Activated naive CD8-positive, alpha-beta T cell treated with anti-CD3 and anti-CD28 coated beads, Interleukin-2, amount 50 U/mL, for 16 hours (primary cell): ENCODE measurements at regions not wholly inside any gene's neighbourhood (a gene's known extent, or its start where the extent isn't known, plus 50 kb on each side); places are given as distances from the start of the nearest gene placed in this dataset.
"Not testable (repeated sequence)": the region's sequence is repeated elsewhere in the genome, so short reads cannot be mapped to it uniquely, and the experiment has no call there.

Experiments used
- DNase-seq: peaks from one replicate; pipeline ENCODE4 v3.0.0-alpha.2; 2020; ENCODE audit warnings: low read depth, low spot score

GRCh38 chr6:102961902-102962301, 1568.4 kb downstream of the GRIK2 start:
- no peak for DNase-seq

GRCh38 chr6:102950967-102951366, 1557.5 kb downstream of the GRIK2 start:
- no peak for DNase-seq

GRCh38 chr6:102944475-102944874, 1551.0 kb downstream of the GRIK2 start:
- DNase-seq: no peak

- no peak for DNase-seq
These were observed 1548.7 kb downstream of the GRIK2 start for GRCh38 chr6:102942206-102942605.

GRCh38 chr6:102936959-102937358, 1543.5 kb downstream of the GRIK2 start:
- DNase-seq: no peak

- no peak for DNase-seq
These were observed 1534.6 kb downstream of the GRIK2 start for GRCh38 chr6:102928109-102928508.

- DNase-seq: no peak
These were observed 1524.7 kb downstream of the GRIK2 start for GRCh38 chr6:102918161-102918560.

GRCh38 chr6:102911571-102911970, 1518.1 kb downstream of the GRIK2 start:
- no peak for DNase-seq

- DNase-seq: not testable (repeated sequence)
These were observed 1517.2 kb downstream of the GRIK2 start for GRCh38 chr6:102910701-102911139.

GRCh38 chr6:102907181-102907580, 1513.7 kb downstream of the GRIK2 start:
- DNase-seq: no peak

GRCh38 chr6:102902471-102902870, 1509.0 kb downstream of the GRIK2 start:
- DNase-seq: no peak

GRCh38 chr6:102895683-102896082, 1502.2 kb downstream of the GRIK2 start:
- no peak for DNase-seq

GRCh38 chr6:102885165-102885564, 1491.7 kb downstream of the GRIK2 start:
- DNase-seq: no peak

- no peak for DNase-seq
These were observed 1459.9 kb downstream of the GRIK2 start for GRCh38 chr6:102853249-102853955.

- no peak for DNase-seq
These were observed 1455.3 kb downstream of the GRIK2 start for GRCh38 chr6:102848796-102849195.

GRCh38 chr6:102848210-102848609, 1454.7 kb downstream of the GRIK2 start:
- DNase-seq: no peak

- DNase-seq: no peak
These were observed 1447.6 kb downstream of the GRIK2 start for GRCh38 chr6:102841060-102841459.

GRCh38 chr6:102832021-102832420, 1438.5 kb downstream of the GRIK2 start:
- no peak for DNase-seq

- no peak for DNase-seq
These were observed 1426.6 kb downstream of the GRIK2 start for GRCh38 chr6:102820098-102820497.

GRCh38 chr6:102815207-102815606, 1421.7 kb downstream of the GRIK2 start:
- no peak for DNase-seq

GRCh38 chr6:102813489-102814275, 1420.2 kb downstream of the GRIK2 start:
- DNase-seq: no peak

GRCh38 chr6:102812242-102812641, 1418.7 kb downstream of the GRIK2 start:
- DNase-seq: no peak

- DNase-seq: not testable (repeated sequence)
These were observed 1415.5 kb downstream of the GRIK2 start for GRCh38 chr6:102808944-102809505.
